PC-9 (cell line): ENCODE measurements at regions not wholly inside any gene's neighbourhood (a gene's known extent, or its start where the extent isn't known, plus 50 kb on each side); places are given as distances from the start of the nearest gene placed in this dataset.

Experiments
- EZH2 ChIP-seq: fragments of 200-600 bp; sonication (generic); IDR thresholded peaks from 2 replicates; pipeline ENCODE4 v1.8.0; 2017; ENCODE audit warnings: antibody characterized with exemption, low read depth
- TF ChIP-seq, protein P1 (sequence below): fragments of 200-600 bp; sonication (generic); conservative IDR thresholded peaks from 2 replicates; pipeline ENCODE4 v1.6.1; 2017; ENCODE audit warnings: mixed run types, antibody characterized with exemption, mild to moderate bottlenecking, moderate library complexity

DNA sequence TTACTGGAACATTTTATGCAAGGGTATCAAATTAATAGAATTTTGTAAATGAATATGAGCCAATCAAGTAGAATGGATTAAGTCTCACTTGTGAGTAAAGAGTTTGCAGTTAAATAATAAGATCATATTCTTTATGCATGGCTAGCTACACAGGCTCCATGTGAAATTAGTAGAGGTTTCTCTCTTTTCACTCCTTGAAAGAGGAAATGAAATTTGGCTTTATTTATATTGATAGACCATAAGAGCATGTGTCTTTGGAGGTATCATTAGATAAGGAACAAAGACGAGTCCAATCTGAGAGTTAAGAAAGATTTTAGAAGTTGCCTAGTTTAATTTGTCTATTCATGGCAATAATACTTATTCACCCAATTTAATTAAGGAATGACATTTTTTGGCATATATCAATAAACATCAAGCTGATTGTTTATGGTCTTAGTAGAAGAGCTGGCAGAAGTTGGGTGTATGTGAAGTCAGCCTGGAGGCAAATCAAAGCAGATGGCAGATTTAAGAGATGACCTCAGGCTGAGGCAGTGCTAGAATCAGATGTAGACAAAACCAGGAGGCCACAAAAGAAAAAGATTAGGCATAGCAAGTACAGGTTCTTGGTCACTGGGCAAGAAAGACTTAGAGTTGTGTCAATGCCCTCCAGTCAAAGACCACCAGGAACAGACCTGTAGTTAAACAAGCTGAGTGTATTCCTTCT, 406.5 kb upstream of the ARHGEF26 start:
- TF ChIP-seq, protein P1, sequence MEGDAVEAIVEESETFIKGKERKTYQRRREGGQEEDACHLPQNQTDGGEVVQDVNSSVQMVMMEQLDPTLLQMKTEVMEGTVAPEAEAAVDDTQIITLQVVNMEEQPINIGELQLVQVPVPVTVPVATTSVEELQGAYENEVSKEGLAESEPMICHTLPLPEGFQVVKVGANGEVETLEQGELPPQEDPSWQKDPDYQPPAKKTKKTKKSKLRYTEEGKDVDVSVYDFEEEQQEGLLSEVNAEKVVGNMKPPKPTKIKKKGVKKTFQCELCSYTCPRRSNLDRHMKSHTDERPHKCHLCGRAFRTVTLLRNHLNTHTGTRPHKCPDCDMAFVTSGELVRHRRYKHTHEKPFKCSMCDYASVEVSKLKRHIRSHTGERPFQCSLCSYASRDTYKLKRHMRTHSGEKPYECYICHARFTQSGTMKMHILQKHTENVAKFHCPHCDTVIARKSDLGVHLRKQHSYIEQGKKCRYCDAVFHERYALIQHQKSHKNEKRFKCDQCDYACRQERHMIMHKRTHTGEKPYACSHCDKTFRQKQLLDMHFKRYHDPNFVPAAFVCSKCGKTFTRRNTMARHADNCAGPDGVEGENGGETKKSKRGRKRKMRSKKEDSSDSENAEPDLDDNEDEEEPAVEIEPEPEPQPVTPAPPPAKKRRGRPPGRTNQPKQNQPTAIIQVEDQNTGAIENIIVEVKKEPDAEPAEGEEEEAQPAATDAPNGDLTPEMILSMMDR: no peak
- TF ChIP-seq EZH2: no peak
